ENCODE measurements at regions not wholly inside any gene's neighbourhood (a gene's known extent, or its start where the extent isn't known, plus 50 kb on each side); places are given as distances from the start of the nearest gene placed in this dataset.
"Not testable (repeated sequence)": the region's sequence is repeated elsewhere in the genome, so short reads cannot be mapped to it uniquely, and the experiment has no call there.

DNA sequence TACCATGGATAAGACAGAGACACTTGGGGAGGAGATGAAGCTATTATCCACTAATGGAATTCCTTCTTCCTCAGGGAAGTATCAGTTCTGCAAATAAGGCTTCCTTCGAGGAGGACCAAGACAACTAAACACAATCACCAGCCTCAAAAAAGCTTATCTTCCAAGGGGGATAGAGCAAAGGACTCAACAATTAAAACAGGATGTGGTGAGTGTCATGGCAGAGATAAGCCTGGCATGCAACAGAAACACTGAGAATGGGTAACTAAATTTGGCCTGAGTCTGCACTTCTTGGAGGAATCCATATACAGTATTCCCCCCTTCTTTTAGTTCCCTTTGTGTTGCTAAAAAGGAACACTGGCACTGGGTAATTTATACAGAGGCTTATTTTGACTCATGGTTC is 1285.2 kb downstream of the GATA3 start:
- Mint-ChIP-seq H3K27me3 (ENCODE audit: low read depth) (peaks cover 14% of the 10 kb centered on the region), H3K9me3 (no peaks in the 10 kb centered on the region), H3K27ac (no peak overlapping the region)

DNA sequence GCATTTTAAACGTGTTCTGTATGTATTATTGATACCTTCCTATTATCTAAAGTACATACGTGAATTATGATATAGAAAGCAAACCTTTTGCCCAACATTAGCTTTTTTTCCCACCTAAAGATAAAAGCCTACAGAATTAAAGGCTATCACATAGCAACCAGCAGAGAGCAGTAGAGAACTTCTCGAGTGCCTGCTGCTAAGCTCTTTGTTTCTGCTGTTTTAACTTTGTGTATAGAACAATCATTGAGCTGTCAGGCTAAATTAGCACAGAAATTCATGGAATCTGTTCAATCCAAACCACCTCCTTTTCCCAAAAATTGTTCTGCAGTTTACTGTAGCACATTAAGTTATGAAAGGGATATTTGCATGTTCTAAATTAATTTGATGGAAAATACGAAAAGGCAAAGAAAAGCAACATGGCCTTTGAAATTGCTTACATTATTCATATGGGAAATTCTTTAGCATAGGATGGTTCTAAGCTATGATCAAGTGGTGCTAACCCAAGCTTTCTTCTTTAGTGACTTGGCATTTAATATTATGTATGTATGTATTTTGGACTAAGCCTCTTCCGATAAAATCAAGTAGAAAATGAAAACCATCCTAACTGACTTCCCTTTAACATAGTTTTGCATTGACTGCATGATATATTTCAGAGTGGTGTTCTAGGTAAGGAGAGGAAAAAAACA is 1288.5 kb downstream of the GATA3 start:
- no peak for ATAC-seq (replicated peaks in 1 of 2)
- Mint-ChIP-seq H3K4me1 (ENCODE audit: low read depth) (peaks cover 8% of the 10 kb centered on the region), H3K36me3 (ENCODE audit: insufficient read depth in 2 of 2) (peaks cover 0 to 9% of the 10 kb centered on the region in 2 donors), H3K27ac (no peak overlapping the region), H3K4me3 (no peak overlapping the region), H3K27me3 (ENCODE audit: low read depth) (peaks cover 7% of the 10 kb centered on the region), H3K9me3 (peaks cover 2 to 6% of the 10 kb centered on the region in 2 donors)
- DNase-seq: no peak

More for the DNA sequence above, 1285.2 kb downstream of the GATA3 start:
- Mint-ChIP-seq H3K36me3 (ENCODE audit: insufficient read depth in 2 of 2) (no peaks in the 10 kb centered on the region), H3K4me3 (no peak overlapping the region), H3K4me1 (ENCODE audit: low read depth) (no peaks in the 10 kb centered on the region)
- DNase-seq (no peak), ATAC-seq (replicated peaks in 1 of 2) (no peak)

GRCh38 chr10:9347933-9348332 is 1293.4 kb downstream of the GATA3 start:
- H3K4me3 Mint-ChIP-seq; H3K27me3 Mint-ChIP-seq (ENCODE audit: low read depth); H3K27ac Mint-ChIP-seq; H3K9me3 Mint-ChIP-seq; DNase-seq; ATAC-seq (replicated peaks in 1 of 2): not testable (repeated sequence)
- H3K36me3 Mint-ChIP-seq (ENCODE audit: insufficient read depth in 2 of 2): peaks cover 0 to 12% of the 10 kb centered on the region in 2 donors
- peaks cover 11% of the 10 kb centered on the region for H3K4me1 Mint-ChIP-seq (ENCODE audit: low read depth)

DNA sequence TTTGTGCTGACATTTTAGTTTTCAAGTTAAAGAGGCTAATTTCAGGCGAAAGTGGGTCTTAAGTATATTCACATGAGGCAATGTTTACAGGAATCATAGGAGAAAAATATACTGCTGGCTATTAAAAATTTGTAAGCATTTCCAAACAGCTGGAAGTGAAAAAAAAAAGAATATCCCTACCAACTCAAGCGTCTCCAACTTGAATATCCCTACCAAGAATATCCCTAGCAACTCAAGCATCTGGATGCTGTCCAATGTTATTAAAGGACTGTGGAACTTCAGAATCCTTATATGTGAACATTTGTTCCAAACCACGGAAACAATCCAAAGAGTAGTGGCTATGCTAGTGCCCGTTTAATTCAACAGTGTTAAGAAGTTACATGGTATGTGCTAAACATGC is 1303.0 kb downstream of the GATA3 start:
- Mint-ChIP-seq H3K4me1 (ENCODE audit: low read depth) (peaks cover 7% of the 10 kb centered on the region), H3K27me3 (ENCODE audit: low read depth) (no peaks in the 10 kb centered on the region), H3K36me3 (ENCODE audit: insufficient read depth in 2 of 2) (no peaks in the 10 kb centered on the region), H3K4me3 (no peak overlapping the region), H3K27ac (no peak overlapping the region), H3K9me3 (no peaks in the 10 kb centered on the region)
- DNase-seq: no peak
- no peak for ATAC-seq (replicated peaks in 1 of 2)

DNA sequence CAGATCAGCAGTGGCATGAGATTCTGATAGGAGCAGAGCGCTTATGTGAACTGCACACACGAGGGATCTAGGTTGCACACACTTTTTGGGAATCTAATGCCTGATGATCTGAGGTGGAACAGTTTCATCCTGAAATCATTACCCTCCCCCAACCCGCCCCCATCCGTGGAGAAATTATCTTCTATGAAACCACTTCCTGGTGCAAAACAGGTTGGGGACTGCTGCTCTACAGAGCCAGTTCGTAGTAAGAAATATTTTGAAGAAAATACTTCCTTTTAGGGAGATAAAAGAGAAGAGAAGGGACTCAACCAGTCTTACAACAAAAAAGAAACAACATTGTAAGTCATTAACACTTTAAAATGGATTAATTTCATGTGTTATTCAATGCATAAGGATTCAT is 1308.2 kb downstream of the GATA3 start:
- no peak for DNase-seq

DNA sequence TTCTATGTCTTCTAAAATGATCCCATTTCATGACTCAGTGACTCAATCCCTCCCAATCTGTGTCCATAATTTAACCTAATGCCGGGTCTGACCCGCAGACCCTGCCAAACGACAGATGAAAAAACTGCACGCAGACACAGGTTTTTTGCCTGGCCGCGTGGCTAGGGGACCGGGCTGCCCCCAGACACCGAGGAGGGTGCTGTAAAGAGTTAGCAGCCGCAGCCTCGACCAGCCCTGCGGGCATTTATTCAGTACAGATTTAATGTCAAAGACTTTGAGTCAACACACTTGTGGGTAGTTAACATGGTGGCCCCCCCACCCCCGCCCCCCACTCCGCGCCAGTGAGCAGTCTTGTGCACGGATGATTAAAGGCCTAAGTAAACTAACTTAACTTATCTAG is 1324.7 kb downstream of the GATA3 start:
- DNase-seq (no peak), ATAC-seq (replicated peaks in 1 of 2) (no peak)
- Mint-ChIP-seq H3K9me3 (no peaks in the 10 kb centered on the region), H3K4me3 (no peak overlapping the region), H3K4me1 (ENCODE audit: low read depth) (no peaks in the 10 kb centered on the region), H3K36me3 (ENCODE audit: insufficient read depth in 2 of 2) (no peaks in the 10 kb centered on the region), H3K27ac (no peak overlapping the region), H3K27me3 (ENCODE audit: low read depth) (peaks cover 16% of the 10 kb centered on the region)

More for the DNA sequence above, 1308.2 kb downstream of the GATA3 start:
- no peak overlapping the region for H3K27ac Mint-ChIP-seq
- no peak overlapping the region for H3K4me3 Mint-ChIP-seq
- H3K9me3 Mint-ChIP-seq: no peaks in the 10 kb centered on the region
- no peaks in the 10 kb centered on the region for H3K36me3 Mint-ChIP-seq (ENCODE audit: insufficient read depth in 2 of 2)
- no peak for ATAC-seq (replicated peaks in 1 of 2)
- peaks cover 13% of the 10 kb centered on the region for H3K4me1 Mint-ChIP-seq (ENCODE audit: low read depth)
- no peaks in the 10 kb centered on the region for H3K27me3 Mint-ChIP-seq (ENCODE audit: low read depth)

DNA sequence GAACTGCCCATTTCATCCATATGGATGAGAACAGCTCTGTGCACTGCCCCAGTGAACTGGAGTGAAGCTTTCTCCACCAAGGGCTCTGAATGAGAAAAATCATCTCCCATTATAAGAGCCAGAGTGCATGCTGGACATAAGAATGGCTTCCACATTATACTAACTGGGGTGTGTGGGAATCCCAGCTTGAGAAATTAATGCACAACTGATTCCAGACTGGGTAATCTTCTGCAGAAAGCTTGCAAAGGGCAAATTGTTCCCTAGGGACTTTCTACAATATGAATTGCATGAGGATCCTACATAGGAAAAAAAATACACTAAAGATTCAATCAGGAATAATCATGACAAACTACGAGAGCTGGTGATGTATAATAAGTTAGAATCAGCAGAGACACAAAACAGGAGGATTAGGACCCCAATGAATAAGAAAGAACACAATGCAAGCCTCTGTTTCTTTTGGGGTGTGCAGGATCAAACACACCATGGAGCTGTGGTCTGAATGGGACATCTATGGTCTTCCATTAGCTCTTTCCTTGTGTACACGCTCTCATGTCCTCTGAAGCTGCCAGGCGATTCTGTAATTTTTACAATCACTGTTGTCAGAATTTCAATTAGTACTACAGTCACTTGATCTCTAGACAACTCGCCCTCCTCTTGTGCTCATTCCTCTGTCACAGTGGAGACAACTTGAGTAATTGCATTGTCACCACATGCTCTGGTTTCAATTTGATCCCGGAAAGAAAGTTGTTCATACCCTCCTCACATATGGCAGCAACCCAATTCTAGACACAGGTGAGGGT is 1327.4 kb downstream of the GATA3 start:
- no peak for DNase-seq
- no peaks in the 10 kb centered on the region for H3K9me3 Mint-ChIP-seq
- no peak for ATAC-seq (replicated peaks in 1 of 2)
- H3K36me3 Mint-ChIP-seq (ENCODE audit: insufficient read depth in 2 of 2): no peaks in the 10 kb centered on the region
- H3K4me1 Mint-ChIP-seq (ENCODE audit: low read depth): no peaks in the 10 kb centered on the region
- peaks cover 16% of the 10 kb centered on the region for H3K27me3 Mint-ChIP-seq (ENCODE audit: low read depth)
- H3K4me3 Mint-ChIP-seq: no peak overlapping the region
- H3K27ac Mint-ChIP-seq: no peak overlapping the region

DNA sequence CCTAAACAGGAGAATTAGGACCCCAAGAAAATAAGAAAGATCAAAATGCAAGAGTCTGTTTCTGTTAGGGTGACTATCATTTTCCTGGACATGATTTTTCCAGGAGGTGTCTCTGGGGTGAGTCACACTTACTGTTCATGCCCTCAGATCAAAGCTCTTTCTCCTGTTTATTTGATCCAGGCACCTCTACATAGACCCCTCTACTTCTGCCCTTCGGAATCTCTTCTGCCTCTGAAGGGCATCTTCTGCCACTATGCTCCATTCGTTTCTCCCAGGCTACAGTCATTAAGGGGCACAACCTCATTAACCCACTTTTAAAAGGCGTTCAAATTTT is 1328.0 kb downstream of the GATA3 start:
- H3K4me1 Mint-ChIP-seq (ENCODE audit: low read depth): no peaks in the 10 kb centered on the region
- ATAC-seq (replicated peaks in 1 of 2): no peak

GRCh38 chr10:9390516-9390915 is 1336.0 kb downstream of the GATA3 start:
- peaks cover 3% of the 10 kb centered on the region for H3K27me3 Mint-ChIP-seq (ENCODE audit: low read depth)
- no peak overlapping the region for H3K4me3 Mint-ChIP-seq
- no peaks in the 10 kb centered on the region for H3K4me1 Mint-ChIP-seq (ENCODE audit: low read depth)
- no peaks in the 10 kb centered on the region for H3K9me3 Mint-ChIP-seq
- no peak for ATAC-seq (replicated peaks in 1 of 2)
- no peak overlapping the region for H3K27ac Mint-ChIP-seq
- no peaks in the 10 kb centered on the region for H3K36me3 Mint-ChIP-seq (ENCODE audit: insufficient read depth in 2 of 2)
- no peak for DNase-seq

More for the DNA sequence above, 1328.0 kb downstream of the GATA3 start:
- H3K4me3 Mint-ChIP-seq: no peak overlapping the region
- H3K27ac Mint-ChIP-seq: no peak overlapping the region
- no peaks in the 10 kb centered on the region for H3K36me3 Mint-ChIP-seq (ENCODE audit: insufficient read depth in 2 of 2)
- DNase-seq: no peak
- H3K9me3 Mint-ChIP-seq: no peaks in the 10 kb centered on the region
- H3K27me3 Mint-ChIP-seq (ENCODE audit: low read depth): peaks cover 16% of the 10 kb centered on the region

DNA sequence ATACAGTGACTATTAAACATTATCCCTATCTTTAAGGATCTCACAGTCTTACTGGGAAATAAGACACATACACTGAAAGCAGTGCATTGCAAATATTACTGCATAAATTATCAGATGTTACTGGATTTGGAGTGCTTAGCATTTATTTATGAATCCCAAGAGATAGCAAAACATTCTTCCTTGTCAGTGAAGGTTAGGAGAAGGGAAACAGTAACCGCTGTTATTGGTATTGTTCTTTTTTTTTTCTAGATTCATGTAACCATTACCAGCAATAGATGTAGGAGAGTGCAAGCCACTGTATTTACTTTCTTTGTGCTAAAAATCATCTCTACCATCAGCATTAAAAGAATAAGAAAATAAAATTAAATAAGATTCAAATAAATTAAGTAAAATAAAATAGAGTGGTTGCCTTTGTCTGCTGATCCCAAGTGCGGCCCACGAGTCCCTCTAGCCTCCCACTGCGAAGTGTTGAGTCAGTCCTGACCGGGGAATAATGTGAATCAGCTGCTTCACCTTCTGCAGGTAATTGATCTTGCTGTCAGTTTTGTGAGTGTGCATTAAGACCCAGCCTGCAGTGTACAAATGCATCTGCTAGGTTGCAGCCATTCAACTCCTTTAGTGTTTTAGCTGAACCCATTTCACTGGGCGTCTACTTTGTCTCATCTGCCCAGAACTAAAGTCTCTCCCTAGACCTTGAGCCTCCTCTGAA is 1344.9 kb downstream of the GATA3 start:
- DNase-seq (no peak), ATAC-seq (replicated peaks in 1 of 2) (no peak)
- Mint-ChIP-seq H3K36me3 (ENCODE audit: insufficient read depth in 2 of 2) (no peaks in the 10 kb centered on the region), H3K27me3 (ENCODE audit: low read depth) (peaks cover 8% of the 10 kb centered on the region), H3K9me3 (no peaks in the 10 kb centered on the region), H3K27ac (no peak overlapping the region), H3K4me3 (no peak overlapping the region), H3K4me1 (ENCODE audit: low read depth) (no peaks in the 10 kb centered on the region)

DNA sequence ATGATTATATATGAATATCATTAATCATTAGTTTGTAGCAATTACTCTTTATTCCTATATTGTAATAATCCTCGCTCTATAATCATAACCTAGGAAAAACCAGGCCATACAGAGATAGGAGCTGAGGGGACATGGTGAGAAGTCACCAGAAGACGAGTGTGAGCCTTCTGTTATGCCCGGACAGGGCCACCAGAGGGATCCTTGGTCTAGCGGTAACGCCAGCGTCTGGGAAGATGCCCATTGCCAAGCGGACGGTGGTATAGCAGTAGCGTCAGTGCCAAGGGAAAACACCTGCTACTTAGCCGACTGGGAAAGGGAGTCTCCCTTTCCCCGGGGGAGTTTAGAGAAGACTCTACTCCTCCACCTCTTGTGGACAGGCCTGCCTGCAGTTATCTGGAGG is 1347.6 kb downstream of the GATA3 start:
- not testable (repeated sequence) for ATAC-seq (replicated peaks in 1 of 2)

GRCh38 chr10:9402507-9403195 is 1348.2 kb downstream of the GATA3 start:
- not testable (repeated sequence) for ATAC-seq (replicated peaks in 1 of 2); H3K36me3 Mint-ChIP-seq (ENCODE audit: insufficient read depth in 2 of 2); H3K9me3 Mint-ChIP-seq; H3K27me3 Mint-ChIP-seq (ENCODE audit: low read depth); H3K4me1 Mint-ChIP-seq (ENCODE audit: low read depth); DNase-seq; H3K4me3 Mint-ChIP-seq
- peak overlapping the region; percentile 68 for H3K27ac Mint-ChIP-seq

More for the DNA sequence above, 1347.6 kb downstream of the GATA3 start:
- not testable (repeated sequence) for H3K9me3 Mint-ChIP-seq; H3K4me3 Mint-ChIP-seq; H3K36me3 Mint-ChIP-seq (ENCODE audit: insufficient read depth in 2 of 2); H3K4me1 Mint-ChIP-seq (ENCODE audit: low read depth); H3K27me3 Mint-ChIP-seq (ENCODE audit: low read depth); DNase-seq; H3K27ac Mint-ChIP-seq

- H3K4me1 Mint-ChIP-seq (ENCODE audit: low read depth); ATAC-seq (replicated peaks in 1 of 2): not testable (repeated sequence)
Measured at GRCh38 chr10:9407201-9407600, 1352.7 kb downstream of the GATA3 start.

More at GRCh38 chr10:9407201-9407600, 1352.7 kb downstream of the GATA3 start:
- H3K27me3 Mint-ChIP-seq (ENCODE audit: low read depth); H3K4me3 Mint-ChIP-seq; H3K27ac Mint-ChIP-seq; H3K9me3 Mint-ChIP-seq; DNase-seq: not testable (repeated sequence)
- H3K36me3 Mint-ChIP-seq (ENCODE audit: insufficient read depth in 2 of 2): peaks cover 0 to 11% of the 10 kb centered on the region in 2 donors

Measured in activated T-cell treated with anti-CD3 and anti-CD28 coated beads, Interleukin-2, amount 50 U/mL, for 72 hours (primary cell).